GM18526 (cell line): ENCODE measurements at regions not wholly inside any gene's neighbourhood (a gene's known extent, or its start where the extent isn't known, plus 50 kb on each side); places are given as distances from the start of the nearest gene placed in this dataset.

Experiments
- POLR2A ChIP-seq: IDR thresholded peaks from 3 replicates; pipeline ENCODE4 v1.6.1; 2011; ENCODE audit not compliant: insufficient read length; ENCODE audit errors: extremely low read depth

DNA sequence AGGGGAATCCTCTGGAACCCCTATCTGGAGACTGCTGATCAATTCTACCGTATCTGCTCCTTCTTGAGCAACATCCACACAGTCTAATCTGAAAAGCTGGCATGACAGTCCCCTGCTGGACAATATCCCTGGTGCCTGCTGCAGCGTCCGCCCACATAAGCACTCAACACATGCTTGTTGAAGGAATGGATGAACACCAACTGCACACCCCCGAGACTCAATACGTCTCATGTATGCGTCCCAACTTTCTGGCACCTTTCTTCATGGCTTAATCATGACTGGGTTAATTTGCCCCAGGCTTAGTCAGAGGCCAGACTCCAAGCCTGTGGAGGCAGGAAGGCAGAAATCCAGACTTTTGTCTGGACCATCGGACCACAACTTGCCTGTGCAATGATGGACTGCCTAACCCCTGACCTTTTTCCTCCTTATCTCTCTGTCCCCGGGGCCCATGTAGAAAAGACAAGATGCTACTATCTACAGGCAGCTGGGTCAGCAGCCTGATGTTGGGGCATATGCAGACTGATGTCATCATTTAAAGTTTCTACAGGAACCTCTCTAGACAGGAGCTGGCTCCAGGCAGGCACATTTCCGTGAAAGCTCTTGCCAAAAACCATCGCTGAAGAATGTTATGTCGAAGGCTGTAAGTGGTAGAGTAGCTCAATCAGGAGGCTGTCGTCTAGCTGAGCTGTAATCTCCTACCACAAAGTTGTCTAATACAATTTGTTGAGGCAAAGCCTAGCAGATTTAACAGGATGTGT is 114.1 kb upstream of the TPM1 start:
- no peak for TF ChIP-seq POLR2A

- no peak for TF ChIP-seq POLR2A
These were observed 113.6 kb upstream of the TPM1 start for GRCh38 chr15:62929000-62929357.

DNA sequence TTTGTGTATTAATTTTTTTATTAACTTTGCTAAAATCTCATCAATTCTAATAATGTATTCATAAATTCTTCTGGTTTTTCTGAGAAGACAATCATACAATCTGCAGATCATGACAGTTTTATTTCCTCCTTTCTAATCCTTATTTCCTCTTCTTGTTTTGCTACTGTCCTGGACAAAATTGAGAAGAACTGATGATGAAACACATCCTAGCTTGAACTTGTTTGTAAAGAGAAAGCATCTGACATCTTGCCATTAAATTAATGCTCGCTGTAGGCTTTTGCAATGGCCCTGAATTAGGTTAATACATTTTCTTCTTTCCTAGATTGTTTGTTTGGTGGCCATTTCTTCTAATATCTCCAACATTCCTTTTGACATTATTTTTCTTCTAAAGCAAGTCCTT is 110.9 kb upstream of the TPM1 start:
- TF ChIP-seq POLR2A = no peak

DNA sequence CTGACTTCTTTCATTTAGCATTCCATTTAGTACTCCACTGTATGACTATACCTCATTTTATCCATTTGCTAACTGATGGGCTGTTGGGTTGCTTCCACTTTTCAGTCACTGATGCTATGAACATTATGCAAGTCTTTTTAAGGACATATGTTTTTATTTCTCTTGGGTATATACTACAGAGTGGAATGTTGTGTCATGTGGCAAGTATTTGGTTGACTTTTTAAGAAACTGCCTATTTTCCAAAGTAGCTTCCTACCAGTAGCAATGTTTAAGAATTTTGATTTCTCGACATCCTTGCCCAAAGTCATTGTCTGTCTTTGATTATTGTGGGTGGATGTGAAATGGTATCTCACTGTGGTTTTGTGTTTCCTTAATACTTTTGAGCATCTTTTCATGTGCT is 110.1 kb upstream of the TPM1 start:
- no peak for TF ChIP-seq POLR2A

GRCh38 chr15:62933386-62933785 is 109.2 kb upstream of the TPM1 start:
- TF ChIP-seq POLR2A = no peak

DNA sequence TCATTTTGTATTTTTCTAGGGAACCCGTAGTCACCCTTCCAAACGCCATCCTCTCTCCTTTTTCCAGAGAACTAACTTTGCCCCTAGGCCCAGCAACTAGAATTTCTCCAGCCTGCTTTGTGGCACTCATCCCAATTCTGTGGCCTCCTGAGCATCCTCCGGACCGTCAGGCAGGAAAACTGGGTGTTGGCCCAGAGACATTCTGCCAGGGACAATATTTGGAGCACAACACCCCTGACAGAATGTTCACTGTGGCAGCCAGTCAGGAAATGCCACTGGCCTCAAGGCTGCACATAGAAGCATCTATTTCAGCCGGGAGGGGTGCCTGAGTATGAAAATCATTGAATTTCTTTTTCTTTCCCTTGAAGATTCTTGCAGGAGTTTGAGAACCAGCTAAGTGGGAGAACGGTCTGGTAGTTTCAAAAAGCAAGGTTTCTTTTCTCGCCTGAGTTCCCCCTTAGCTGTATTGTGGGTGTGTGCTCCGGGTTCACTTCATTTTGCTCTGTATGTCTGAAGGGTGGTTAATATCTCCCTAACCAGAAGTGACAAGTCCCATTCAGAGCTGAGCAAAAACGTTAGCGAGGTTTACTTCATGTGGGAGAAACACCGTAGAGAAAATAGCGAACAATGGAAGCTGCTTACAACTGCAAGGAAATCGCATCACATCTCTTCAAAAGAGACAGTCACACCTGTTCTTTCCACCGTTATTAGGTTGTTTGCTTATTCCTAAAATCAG is 108.1 kb upstream of the TPM1 start:
- no peak for TF ChIP-seq POLR2A

GRCh38 chr15:62935300-62936081 is 107.1 kb upstream of the TPM1 start:
- TF ChIP-seq POLR2A = no peak

GRCh38 chr15:62938825-62939224 is 103.7 kb upstream of the TPM1 start:
- no peak for TF ChIP-seq POLR2A

- TF ChIP-seq POLR2A = no peak
These were observed 102.3 kb upstream of the TPM1 start for GRCh38 chr15:62940093-62940754.

- TF ChIP-seq POLR2A = no peak
These were observed 101.7 kb upstream of the TPM1 start for GRCh38 chr15:62940755-62941361.

GRCh38 chr15:62941699-62942098 is 100.8 kb upstream of the TPM1 start:
- no peak for TF ChIP-seq POLR2A

DNA sequence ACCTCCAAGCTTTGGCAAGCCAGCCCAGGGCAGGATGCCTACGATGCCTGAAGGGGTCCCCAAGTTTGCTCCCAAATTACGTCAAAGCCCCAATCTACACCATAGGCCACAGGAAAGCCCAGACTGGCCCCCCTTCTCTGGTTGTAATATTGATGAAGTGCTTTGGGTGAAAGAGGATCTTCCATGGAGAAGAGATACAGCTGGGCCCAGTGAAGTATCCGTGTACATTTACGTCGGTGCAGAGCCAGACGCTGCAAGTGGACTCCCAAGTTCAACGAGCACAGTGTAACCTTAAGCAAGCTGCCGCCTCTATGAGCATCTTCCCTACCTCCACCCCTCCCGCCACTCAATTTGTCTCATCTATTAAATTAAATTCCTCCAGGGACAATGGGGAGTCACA is 100.1 kb upstream of the TPM1 start:
- no peak for TF ChIP-seq POLR2A

DNA sequence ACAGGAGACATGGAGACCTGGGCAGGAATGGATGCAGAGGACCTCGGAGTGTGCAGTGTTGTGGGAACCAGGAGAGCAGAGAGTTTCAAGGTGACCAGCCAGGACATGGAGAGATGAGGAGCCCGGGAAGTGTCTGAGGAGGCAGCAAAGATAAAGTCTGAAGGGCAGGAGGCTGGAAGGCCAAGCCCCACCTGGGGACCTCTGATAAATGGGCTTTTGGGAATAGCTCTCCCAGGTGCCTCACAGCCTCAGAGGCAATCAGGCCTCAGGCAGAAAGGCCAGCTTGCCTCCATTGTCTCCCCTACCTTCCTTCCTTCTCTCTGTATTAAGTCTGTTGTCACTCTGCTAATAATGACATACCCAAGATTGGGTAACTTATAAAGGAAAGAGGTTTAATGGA is 97.5 kb upstream of the TPM1 start:
- no peak for TF ChIP-seq POLR2A

GRCh38 chr15:62945760-62946159 is 96.8 kb upstream of the TPM1 start:
- no peak for TF ChIP-seq POLR2A

GRCh38 chr15:62946940-62947339 is 95.6 kb upstream of the TPM1 start:
- TF ChIP-seq POLR2A = no peak
